ENCODE measurements at regions not wholly inside any gene's neighbourhood (a gene's known extent, or its start where the extent isn't known, plus 50 kb on each side); places are given as distances from the start of the nearest gene placed in this dataset.

- in situ Hi-C loops (cut with HindIII; ENCODE audit: low sequenced_read_pairs): no loop called here
- DNase-seq (ENCODE audit: low read depth, low spot score): no peak
Observed at GRCh38 chr15:89035150-89035549, 53.1 kb upstream of the ABHD2 start.

GRCh38 chr15:89035658-89036057 lies 52.6 kb upstream of the ABHD2 start:
- in situ Hi-C loops (cut with HindIII; ENCODE audit: low sequenced_read_pairs): no loop called here
- TF ChIP-seq CTCF (IDR thresholded peaks at IDR 0.05; ENCODE audit: low read depth, low read length): no peak
- DNase-seq (ENCODE audit: low read depth, low spot score): no peak
- no peak overlapping the region for H3K4me3 ChIP-seq (ENCODE audit: low read depth, low read length)

More at GRCh38 chr15:89035150-89035549, 53.1 kb upstream of the ABHD2 start:
- TF ChIP-seq CTCF (IDR thresholded peaks at IDR 0.05; ENCODE audit: low read depth, low read length): no peak
- no peak overlapping the region for H3K4me3 ChIP-seq (ENCODE audit: low read depth, low read length)

- in situ Hi-C loops (cut with HindIII; ENCODE audit: low sequenced_read_pairs): no loop called here
- no peak for TF ChIP-seq CTCF (IDR thresholded peaks at IDR 0.05; ENCODE audit: low read depth, low read length)
- no peak overlapping the region for H3K4me3 ChIP-seq (ENCODE audit: low read depth, low read length)
- DNase-seq (ENCODE audit: low read depth, low spot score): no peak
Observed at GRCh38 chr15:89038146-89038545, 50.1 kb upstream of the ABHD2 start.

Data from astrocyte of the spinal cord (primary cell).